ENCODE measurements at regions not wholly inside any gene's neighbourhood (a gene's known extent, or its start where the extent isn't known, plus 50 kb on each side); places are given as distances from the start of the nearest gene placed in this dataset.

GRCh38 chr3:44013967-44014366 is 227.7 kb upstream of the TOPAZ1 start:
- TF ChIP-seq CTCF (IDR thresholded peaks at IDR 0.05; ENCODE audit: low read length) (no peak), EZH2 (IDR thresholded peaks at IDR 0.05; ENCODE audit: borderline replicate concordance, low read length) (no peak)
